Esophagus squamous epithelium (tissue), 4 donors: ENCODE measurements at regions not wholly inside any gene's neighbourhood (a gene's known extent, or its start where the extent isn't known, plus 50 kb on each side); places are given as distances from the start of the nearest gene placed in this dataset.

Experiments
- POLR2A ChIP-seq, 4 donors: fragments of 450-650 bp; IDR thresholded peaks; one replicate each; pipeline ENCODE4 v1.6.1; 2017; ENCODE audit warnings: antibody characterized with exemption in 4 of 4, mild to moderate bottlenecking in 4 of 4, moderate library complexity in 3 of 4
- TF ChIP-seq, protein P1 (sequence below), 6 experiments: fragments of 450-650 bp in 4 of 6; fragments of 200-600 bp in 2 of 6; sonication (generic) in 2 of 6; IDR thresholded peaks; one replicate each; pipeline ENCODE4 v1.5.1; 2016 to 2019; ENCODE audit warnings: antibody characterized with exemption in 6 of 6, mild to moderate bottlenecking in 4 of 6, moderate library complexity in 4 of 6

DNA sequence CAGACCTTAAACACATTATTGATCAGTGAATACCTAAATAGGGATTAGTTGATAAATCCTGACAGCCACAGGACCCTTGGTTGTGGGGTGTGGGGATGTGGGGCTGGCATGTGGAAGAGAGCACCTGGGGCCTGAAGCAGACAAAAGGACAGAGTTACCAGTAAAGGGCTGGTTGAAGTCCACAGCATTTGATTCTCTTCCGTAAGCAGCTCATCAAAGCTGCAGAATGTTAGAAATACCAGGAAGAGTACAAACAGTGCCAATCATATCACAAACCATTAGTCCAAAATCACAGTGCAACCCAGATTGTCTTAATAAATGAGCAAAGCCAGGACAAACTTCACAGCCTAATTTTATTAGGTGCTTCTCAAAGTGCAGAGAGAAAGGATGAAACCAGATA, 92.5 kb upstream of the KL start:
- TF ChIP-seq, protein P1, sequence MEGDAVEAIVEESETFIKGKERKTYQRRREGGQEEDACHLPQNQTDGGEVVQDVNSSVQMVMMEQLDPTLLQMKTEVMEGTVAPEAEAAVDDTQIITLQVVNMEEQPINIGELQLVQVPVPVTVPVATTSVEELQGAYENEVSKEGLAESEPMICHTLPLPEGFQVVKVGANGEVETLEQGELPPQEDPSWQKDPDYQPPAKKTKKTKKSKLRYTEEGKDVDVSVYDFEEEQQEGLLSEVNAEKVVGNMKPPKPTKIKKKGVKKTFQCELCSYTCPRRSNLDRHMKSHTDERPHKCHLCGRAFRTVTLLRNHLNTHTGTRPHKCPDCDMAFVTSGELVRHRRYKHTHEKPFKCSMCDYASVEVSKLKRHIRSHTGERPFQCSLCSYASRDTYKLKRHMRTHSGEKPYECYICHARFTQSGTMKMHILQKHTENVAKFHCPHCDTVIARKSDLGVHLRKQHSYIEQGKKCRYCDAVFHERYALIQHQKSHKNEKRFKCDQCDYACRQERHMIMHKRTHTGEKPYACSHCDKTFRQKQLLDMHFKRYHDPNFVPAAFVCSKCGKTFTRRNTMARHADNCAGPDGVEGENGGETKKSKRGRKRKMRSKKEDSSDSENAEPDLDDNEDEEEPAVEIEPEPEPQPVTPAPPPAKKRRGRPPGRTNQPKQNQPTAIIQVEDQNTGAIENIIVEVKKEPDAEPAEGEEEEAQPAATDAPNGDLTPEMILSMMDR (IDR thresholded peaks at IDR 0.05): no peak
- no peak for TF ChIP-seq POLR2A (IDR thresholded peaks at IDR 0.05)
